SK-N-MC (cell line): ENCODE measurements at regions not wholly inside any gene's neighbourhood (a gene's known extent, or its start where the extent isn't known, plus 50 kb on each side); places are given as distances from the start of the nearest gene placed in this dataset.
"Not testable (repeated sequence)": the region's sequence is repeated elsewhere in the genome, so short reads cannot be mapped to it uniquely, and the experiment has no call there.

Experiments
- DNase-seq: peaks from one replicate; pipeline ENCODE4 v3.0.0-alpha.2; 2011; ENCODE audit warnings: low read depth, low spot score
- H3K27ac ChIP-seq: fragments of 200-600 bp; sonication (generic); 2 replicates; pipeline ENCODE4 v1.5.1; 2016; ENCODE audit warnings: mixed run types
- H3K36me3 ChIP-seq: fragments of 200-600 bp; sonication (generic); 2 replicates; pipeline ENCODE4 v1.6.1; 2017; ENCODE audit warnings: antibody characterized with exemption, low read length, mixed read lengths; ENCODE audit not compliant: insufficient read depth
- H3K4me3 ChIP-seq: fragments of 200-600 bp; sonication (generic); 2 replicates; pipeline ENCODE4 v1.5.1; 2016
- H3K9ac ChIP-seq: fragments of 200-600 bp; sonication (generic); 2 replicates; pipeline ENCODE4 v1.8.0; 2017; ENCODE audit warnings: mixed run types, mixed read lengths; ENCODE audit not compliant: insufficient read length
- H3K9me3 ChIP-seq: fragments of 200-600 bp; sonication (generic); 2 replicates; pipeline ENCODE4 v1.6.1; 2017; ENCODE audit warnings: low read depth, mild to moderate bottlenecking, antibody characterized with exemption, low read length, moderate library complexity, mixed read lengths
- EZH2 ChIP-seq: fragments of 200-600 bp; sonication (generic); IDR thresholded peaks from one replicate; pipeline ENCODE4 v1.6.1; 2017; ENCODE audit warnings: antibody characterized with exemption
- FOXP2 ChIP-seq: optimal IDR thresholded peaks from 2 replicates; pipeline ENCODE3; 2011; ENCODE audit warnings: mild to moderate bottlenecking, moderate library complexity; ENCODE audit not compliant: insufficient read depth; ENCODE audit errors: extremely low read length, control extremely low read depth
- POLR2AphosphoS5 ChIP-seq: IDR thresholded peaks from 2 replicates; pipeline ENCODE4 v1.6.1; 2012; ENCODE audit warnings: mild to moderate bottlenecking, low read depth, low read length, borderline replicate concordance

DNA sequence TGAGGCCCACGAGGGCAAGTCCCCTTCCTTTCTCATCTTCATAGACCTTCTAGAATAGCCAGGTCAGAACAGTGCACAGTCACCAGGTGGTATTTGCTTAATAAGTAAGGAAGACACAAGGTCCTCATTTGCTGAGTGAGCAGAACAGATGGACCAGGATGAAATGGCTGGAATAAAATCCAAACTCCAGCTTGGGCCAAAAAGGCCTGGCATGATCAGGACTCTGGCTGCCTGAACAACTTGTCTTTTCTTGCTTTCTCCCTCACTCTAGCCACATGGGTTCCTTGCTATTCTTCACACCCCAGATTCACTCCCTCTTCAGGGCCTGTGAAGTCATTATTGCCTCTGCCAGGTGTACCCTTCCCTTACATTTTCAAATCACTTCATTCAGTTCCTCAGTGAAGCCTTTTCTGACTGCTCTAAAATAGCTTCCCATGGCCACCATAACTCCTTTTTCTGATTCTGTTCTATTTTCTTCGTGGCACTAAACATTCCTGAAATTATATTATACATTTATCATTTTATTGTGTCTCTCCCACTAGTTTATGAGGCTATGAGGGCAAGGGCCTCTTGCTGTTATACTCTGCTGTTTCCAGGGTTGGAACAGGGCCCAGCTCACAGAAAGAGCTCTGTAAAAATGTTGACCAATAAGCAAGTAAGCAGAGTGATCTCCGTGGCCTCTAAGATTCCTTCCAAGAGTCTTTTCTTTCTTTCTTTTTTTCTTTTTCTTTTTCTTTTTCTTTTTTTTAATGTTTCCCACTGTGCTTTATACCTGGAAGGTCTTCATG, 150.8 kb downstream of the TTC8 start:
- Histone ChIP-seq H3K27ac (no peak overlapping the region), H3K4me3 (no peak overlapping the region), H3K36me3 (no peaks in the 10 kb centered on the region), H3K9me3 (no peaks in the 10 kb centered on the region), H3K9ac (no peak overlapping the region)
- DNase-seq, result no peak
- TF ChIP-seq POLR2AphosphoS5, result no peak
- TF ChIP-seq FOXP2, result no peak
- TF ChIP-seq EZH2, result no peak

DNA sequence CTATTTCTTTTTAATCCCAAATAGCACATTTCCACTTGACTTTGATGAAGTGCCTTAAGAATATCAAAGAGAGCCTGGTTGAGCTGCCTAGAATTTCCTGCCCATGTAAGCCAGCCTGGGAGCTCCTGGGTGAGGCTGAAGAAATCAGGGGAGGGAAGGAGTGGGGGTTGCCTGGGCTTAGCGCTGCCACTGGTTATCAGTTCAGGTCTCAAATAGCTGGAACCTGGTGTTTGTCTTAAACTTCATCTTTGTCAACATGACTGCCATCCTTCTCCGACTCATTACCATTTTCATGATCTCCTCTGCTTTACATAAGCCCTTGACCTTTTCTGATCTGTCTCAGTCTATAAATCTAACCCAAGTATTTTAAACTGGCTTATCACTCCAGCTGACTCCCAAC, 151.5 kb downstream of the TTC8 start:
- Histone ChIP-seq H3K4me3 (no peak overlapping the region), H3K9ac (no peak overlapping the region), H3K9me3 (no peaks in the 10 kb centered on the region), H3K27ac (no peak overlapping the region), H3K36me3 (no peaks in the 10 kb centered on the region)
- TF ChIP-seq POLR2AphosphoS5 (no peak), EZH2 (no peak), FOXP2 (no peak)
- DNase-seq, result no peak

DNA sequence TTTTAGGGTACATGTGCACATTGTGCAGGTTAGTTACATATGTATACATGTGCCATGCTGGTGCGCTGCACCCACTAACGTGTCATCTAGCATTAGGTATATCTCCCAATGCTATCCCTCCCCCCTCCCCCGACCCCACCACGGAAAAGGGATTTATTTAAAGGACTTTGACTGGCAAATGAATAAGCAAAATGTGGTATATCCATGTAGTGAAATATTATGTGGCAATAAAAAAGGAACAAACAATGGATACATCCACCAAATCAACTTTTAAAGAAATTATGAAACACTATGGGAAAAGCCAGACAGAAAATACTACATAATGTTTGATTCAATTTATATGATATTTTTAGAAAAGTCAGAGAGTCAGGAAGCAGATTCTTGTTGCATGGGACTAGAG, 156.5 kb downstream of the TTC8 start:
- not testable (repeated sequence) for H3K36me3 ChIP-seq, H3K4me3 ChIP-seq, H3K27ac ChIP-seq, DNase-seq, H3K9ac ChIP-seq, H3K9me3 ChIP-seq

DNA sequence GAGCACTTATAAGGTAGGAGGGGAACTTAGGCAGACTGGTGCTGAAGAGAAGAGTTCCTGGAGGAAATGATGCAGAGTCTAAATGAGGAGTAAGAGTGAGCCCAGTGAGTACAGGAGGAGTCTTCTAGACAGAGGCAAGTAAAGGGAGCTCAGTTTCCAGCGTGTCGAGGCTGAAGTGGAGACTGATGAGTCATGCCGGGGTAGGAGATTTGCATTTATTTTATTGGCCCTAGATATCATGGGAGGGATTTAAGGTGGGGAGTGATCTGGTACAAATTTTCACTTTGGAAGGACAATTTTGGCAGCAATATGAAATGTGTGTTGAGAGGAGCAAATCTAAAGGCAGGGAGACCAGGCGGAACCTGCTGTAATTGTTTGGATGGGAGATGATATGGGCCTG, 157.5 kb downstream of the TTC8 start:
- H3K4me3 ChIP-seq, result no peak overlapping the region

DNA sequence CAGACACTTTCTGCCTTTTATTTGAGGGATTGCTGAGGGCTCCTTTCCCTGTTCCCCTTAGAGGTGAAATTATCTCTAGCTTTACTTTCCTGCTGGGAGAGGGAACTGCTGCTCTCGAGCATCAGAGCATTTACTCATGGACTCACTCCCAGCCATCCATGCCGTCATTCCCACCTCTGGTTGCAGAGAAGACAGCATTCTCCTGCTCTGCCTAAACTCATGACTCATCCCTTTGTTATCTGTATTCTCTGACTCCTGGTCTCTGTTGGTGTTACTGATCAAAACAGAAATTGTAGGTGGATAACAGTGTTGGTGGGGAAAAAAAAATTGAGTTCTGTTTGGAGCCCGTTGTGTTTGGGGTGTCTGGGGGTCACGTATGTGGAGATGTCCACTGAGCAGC, 159.3 kb downstream of the TTC8 start:
- no peak for DNase-seq
- Histone ChIP-seq H3K27ac (no peak overlapping the region), H3K9ac (no peak overlapping the region), H3K4me3 (no peak overlapping the region), H3K9me3 (no peaks in the 10 kb centered on the region), H3K36me3 (no peaks in the 10 kb centered on the region)
- TF ChIP-seq POLR2AphosphoS5 (no peak), FOXP2 (no peak)

More for the DNA sequence above, 157.5 kb downstream of the TTC8 start:
- H3K9me3 ChIP-seq, result no peaks in the 10 kb centered on the region
- no peak overlapping the region for H3K9ac ChIP-seq
- no peak overlapping the region for H3K27ac ChIP-seq
- H3K36me3 ChIP-seq, result no peaks in the 10 kb centered on the region
- DNase-seq, result no peak
- TF ChIP-seq FOXP2, result no peak
- TF ChIP-seq EZH2, result no peak
- no peak for TF ChIP-seq POLR2AphosphoS5

DNA sequence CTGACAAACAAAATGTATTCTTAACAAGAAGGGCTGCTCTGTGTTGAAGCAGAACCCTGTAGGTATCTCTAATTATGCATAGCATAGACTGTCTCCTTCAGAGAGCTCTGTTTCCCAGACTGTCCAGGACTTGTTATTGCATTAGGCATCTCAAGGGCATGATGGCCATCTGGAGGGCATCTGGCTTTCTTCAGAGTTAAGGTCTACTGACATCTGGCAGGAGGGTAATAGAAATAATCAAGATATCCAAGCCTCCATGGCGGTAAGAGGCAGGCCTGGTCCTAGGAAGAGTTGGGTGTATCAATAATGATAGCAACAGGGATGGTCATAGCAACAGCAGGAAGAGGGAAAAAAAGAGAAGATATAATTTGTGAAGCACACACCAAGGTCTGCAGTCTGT, 161.2 kb downstream of the TTC8 start:
- DNase-seq, result no peak

DNA sequence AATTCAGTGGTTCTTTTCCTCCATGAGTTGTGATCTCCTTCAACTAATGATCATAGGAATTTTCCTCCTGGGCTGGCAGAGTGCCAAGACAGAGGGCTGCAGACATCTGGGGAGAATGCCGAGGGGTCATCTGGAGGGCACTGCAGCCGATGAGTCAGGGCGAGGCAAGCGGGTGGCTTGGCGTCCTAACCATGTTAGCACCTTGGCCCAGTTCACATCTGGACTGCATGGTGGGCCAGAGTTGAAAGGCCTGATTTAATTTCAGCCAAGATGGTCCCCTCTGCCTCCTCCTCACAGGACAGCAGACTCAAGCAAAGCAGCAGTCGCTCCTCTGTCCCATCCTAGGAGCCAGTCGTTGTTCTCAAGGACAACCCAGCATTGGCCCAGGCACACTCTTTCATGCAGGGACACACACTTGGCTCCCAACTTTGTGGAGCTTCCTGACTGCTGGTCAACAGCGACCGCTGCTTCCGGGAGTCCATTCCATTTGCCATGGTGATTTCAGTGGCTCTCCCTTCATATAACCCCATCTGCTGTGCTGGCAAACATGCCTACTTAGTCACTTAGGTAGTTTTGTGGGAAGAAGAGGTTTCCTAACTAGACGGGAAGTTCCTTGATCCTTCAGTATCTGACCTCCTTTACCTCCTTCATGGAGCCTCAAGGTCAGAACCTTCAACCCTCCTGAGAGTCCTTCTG, 161.8 kb downstream of the TTC8 start:
- H3K27ac ChIP-seq, result no peak overlapping the region
- TF ChIP-seq EZH2, result no peak
- H3K4me3 ChIP-seq, result no peak overlapping the region
- H3K36me3 ChIP-seq, result no peaks in the 10 kb centered on the region
- H3K9ac ChIP-seq, result no peak overlapping the region
- no peaks in the 10 kb centered on the region for H3K9me3 ChIP-seq
- DNase-seq, result no peak

More for the DNA sequence above, 161.2 kb downstream of the TTC8 start:
- no peaks in the 10 kb centered on the region for H3K9me3 ChIP-seq
- no peak overlapping the region for H3K9ac ChIP-seq
- no peaks in the 10 kb centered on the region for H3K36me3 ChIP-seq
- TF ChIP-seq POLR2AphosphoS5 (no peak), EZH2 (no peak), FOXP2 (no peak)
- no peak overlapping the region for H3K27ac ChIP-seq
- H3K4me3 ChIP-seq, result no peak overlapping the region

DNA sequence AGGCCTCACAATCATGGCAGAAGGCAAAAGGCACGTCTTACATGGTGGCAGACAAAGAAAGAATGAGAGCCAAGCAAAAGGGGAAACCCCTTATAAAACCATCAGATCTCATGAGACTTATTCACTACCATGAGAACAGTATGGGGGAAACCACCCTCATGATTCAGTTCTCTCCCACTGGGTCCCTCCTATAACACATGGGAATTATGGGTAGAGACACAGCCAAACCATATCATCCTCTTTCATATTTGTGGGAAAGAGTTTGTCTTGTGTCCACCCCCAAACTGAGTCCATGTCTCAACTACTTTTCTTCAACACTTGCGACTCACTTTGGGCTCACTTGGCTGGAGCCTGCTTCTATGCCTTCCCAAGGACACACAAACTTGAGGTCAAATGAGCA, 162.5 kb downstream of the TTC8 start:
- not testable (repeated sequence) for H3K27ac ChIP-seq, H3K4me3 ChIP-seq, DNase-seq, H3K9me3 ChIP-seq, H3K9ac ChIP-seq, H3K36me3 ChIP-seq

DNA sequence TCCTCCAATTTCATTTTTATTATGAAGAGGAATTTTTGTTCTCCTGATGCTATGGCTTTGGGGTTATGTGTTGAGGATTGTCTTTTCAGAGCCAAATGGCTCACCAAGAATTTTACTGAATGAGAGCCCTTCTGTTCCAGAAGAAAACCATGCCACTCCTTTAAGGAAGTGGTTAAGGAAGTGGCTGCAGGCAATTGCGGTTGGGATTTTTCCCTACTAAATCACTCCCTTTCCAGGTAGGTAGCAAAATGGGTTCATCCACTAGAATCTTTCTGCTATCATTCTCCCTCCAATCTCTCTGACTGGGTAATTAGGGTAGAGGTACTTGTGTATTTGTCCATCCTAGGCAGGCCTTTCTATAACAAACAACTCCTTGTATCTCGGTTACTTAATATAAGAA, 163.1 kb downstream of the TTC8 start:
- Histone ChIP-seq H3K4me3 (no peak overlapping the region), H3K36me3 (no peaks in the 10 kb centered on the region), H3K9me3 (no peaks in the 10 kb centered on the region), H3K9ac (no peak overlapping the region), H3K27ac (no peak overlapping the region)
- no peak for DNase-seq
- no peak for TF ChIP-seq POLR2AphosphoS5

DNA sequence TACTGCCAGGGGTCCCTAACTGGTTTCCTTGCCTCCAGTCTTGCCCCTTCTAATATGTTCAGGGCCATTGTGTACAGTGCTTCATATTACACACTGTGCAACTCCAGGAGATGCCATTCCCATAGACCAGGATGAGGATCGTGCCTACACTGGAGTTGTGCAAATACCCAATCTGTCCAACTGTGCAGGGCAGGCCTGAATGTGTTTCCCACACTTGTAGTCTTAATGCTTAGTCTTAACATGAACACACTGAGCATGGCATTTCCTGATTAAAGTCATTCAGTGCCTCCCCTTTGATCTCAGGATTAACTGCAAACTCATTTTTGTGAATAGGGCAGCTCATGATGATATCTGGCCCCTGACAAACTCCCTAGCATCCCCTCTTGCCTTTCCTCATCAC, 165.5 kb downstream of the TTC8 start:
- Histone ChIP-seq H3K9ac (no peak overlapping the region), H3K36me3 (no peaks in the 10 kb centered on the region), H3K27ac (no peak overlapping the region), H3K4me3 (no peak overlapping the region), H3K9me3 (no peaks in the 10 kb centered on the region)
- TF ChIP-seq EZH2, result no peak
- TF ChIP-seq FOXP2, result no peak
- TF ChIP-seq POLR2AphosphoS5, result no peak
- DNase-seq, result no peak
